ENCODE measurements at regions not wholly inside any gene's neighbourhood (a gene's known extent, or its start where the extent isn't known, plus 50 kb on each side); places are given as distances from the start of the nearest gene placed in this dataset.

GRCh38 chr5:175285261-175285660 is 158.7 kb downstream of the DRD1 start:
- peak; percentile 17 for DNase-seq (ENCODE audit: low read depth)

DNA sequence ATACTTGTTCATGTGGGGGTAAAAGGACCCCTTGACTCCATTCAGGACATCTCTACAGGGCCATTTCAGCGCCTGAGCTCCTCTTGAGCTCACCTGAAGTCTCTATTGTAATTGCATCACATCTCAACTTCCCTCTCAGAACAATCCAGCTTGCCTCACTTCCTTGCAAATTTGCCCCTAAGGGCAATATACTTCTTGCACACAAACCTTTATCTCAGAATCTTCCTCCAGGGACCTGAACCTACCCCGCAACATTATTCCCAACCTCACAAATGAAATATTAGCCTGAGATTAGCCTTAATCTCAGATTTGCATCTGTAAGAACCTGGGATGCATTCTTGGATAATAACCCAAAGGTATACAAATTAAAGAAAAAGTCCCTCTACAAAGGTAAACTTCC is 159.2 kb downstream of the DRD1 start:
- no peak for DNase-seq (ENCODE audit: low read depth)

GRCh38 chr5:175282611-175283225 is 161.3 kb downstream of the DRD1 start:
- DNase-seq (ENCODE audit: low read depth): no peak

- no peak for DNase-seq (ENCODE audit: low read depth)
Measured at GRCh38 chr5:175281714-175282113, 162.3 kb downstream of the DRD1 start.

DNA sequence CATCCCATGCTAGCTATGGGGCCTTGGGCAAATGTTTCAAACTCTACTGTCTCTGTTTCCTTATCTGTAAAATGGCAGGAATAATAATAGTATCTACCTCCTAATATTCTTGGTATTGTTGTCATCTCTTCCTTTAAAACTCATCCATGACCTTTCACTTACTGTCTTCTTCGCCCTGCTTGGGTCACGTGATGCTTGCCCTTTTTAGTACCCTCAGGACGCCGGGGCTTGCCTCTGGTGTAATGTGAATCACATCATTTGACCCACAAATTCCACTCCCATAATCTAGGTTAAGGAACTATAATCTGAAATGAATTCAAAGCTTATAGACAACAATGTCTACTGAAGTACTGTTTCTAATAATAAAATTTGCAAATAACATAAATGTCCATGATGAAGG is 162.7 kb downstream of the DRD1 start:
- DNase-seq (ENCODE audit: low read depth): no peak

- DNase-seq (ENCODE audit: low read depth): no peak
Measured at GRCh38 chr5:175279506-175279905, 164.5 kb downstream of the DRD1 start.

DNA sequence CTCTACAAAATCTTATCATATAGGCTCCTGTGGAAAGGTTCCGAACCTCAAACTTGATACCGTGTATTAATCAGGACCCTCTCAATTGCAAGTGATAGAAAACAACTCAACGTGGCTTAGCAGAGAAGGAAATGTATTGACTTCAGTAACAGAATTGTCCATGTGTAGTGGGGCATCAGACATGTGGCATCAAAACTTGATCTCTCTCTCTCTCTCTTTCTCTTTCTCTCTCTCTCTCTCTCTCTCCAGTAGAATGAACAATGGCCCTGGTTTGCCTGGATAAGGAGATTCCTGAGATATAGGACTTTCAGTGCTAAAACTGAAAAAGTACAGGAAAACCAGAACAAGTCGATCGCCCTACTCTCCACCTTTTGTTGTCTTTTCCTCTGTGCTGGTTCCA is 168.2 kb downstream of the DRD1 start:
- no peak for DNase-seq (ENCODE audit: low read depth)

DNA sequence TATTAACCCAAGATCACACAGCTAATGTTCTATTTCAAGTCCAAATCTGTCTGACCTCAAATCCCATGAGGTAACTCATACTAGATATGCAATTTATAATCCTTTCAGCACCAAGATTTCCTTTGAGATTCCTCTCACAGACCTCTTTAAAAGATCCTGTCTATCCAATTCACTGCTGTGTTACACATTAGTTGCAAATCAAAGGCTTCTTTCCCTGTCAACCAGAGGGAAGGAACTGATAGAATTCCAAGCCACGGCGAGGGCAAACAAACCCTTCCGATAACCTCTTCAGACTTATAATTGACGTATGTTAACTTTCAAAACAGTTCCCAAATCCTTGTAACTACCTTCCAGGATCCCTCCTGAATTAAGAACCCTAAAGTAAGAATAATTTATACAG is 168.9 kb downstream of the DRD1 start:
- no peak for DNase-seq (ENCODE audit: low read depth)

DNA sequence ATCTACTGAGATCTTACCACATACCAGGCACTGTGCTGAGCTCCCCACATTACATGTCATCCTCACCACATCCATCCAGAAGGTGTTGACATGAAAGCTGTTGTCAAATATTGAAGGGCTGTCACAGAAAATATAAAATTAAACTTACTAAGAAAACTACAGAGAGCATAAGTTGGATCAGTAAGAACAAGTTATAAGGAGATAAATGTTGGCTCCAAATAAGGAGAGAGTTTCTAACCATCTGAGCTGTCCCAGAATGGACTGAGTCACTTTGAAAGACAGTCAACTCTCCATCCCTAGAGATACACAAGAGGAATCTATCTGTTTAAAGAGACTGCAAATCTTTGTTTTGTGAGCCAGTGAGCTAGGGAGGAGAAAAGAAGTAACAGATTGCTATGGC is 169.8 kb downstream of the DRD1 start:
- no peak for DNase-seq (ENCODE audit: low read depth)

DNA sequence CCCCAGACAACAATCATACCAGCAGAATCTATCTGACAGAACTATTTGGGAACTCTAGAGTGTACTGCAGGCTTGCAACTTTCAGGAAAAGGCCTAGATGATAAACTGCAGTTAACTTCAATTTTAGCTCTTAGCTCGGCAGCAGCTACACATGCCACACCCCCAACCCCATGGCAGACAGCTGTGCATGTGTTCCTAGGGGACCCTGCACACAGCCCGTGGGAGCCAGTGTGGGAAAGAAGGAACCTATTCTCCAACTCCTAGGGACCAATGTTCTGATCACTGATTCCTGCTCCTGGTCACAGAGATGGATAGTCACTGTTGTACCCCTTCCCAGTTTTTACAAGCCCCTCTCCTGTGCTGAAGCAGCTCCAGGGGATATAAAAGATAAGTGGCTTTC is 179.6 kb downstream of the DRD1 start:
- no peak for DNase-seq (ENCODE audit: low read depth)

GRCh38 chr5:175263776-175264175 is 180.2 kb downstream of the DRD1 start:
- no peak for DNase-seq (ENCODE audit: low read depth)

DNA sequence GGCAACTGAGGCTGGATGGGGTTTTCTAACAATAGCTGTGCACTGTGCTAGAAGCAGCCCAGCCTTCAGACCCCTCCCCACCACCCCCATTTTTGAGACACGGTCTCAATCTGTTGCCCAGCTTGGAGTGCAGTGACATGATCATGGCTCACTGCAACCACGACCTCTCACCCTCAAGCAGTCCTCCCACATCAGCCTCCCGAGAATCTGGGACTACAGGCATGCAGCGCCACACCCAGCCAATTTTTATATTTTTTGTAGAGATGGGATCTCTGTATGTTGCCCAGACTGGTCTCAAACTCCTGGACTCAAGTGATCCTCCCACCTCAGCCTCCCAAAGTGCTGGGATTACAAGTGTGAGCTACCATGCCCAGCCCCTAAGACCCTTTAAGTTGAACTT is 182.5 kb downstream of the DRD1 start:
- no peak for DNase-seq (ENCODE audit: low read depth)

DNA sequence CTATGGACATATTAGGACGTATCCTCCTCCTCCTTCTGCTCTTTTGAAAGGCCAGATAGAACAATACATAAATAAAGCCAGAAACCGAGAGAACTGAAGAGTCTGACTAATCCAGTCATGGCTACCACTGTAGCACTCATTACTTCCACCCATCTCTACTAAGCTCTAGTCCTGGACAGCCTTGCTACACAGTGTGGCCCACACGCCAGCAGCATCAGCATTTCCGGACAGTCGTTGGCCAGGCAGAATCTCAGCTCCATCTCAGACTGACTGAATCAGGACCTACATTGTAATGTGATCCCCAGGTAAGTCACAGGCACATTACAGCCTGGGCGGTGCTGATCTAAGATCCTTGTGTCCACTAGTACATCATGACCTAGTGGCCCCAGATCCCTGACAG is 182.9 kb downstream of the DRD1 start:
- DNase-seq (ENCODE audit: low read depth): no peak

DNA sequence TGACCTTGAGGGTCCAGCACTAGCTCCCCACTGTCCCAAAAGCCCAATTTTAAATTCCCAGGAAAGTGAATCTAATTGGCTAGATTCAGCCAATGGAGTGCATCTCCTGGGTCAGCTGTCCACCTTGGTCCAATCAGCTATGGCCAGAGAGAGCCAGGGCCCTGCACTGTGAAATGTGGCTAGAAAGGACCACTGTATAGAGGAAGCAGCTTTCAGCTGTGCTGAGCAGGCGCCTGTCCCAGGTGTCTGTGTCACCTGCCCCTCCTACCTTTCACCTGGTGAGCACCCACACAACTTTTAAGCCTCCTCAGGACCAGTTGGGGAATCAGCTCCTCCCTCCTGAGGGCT is 186.2 kb downstream of the DRD1 start:
- DNase-seq (ENCODE audit: low read depth): no peak

DNA sequence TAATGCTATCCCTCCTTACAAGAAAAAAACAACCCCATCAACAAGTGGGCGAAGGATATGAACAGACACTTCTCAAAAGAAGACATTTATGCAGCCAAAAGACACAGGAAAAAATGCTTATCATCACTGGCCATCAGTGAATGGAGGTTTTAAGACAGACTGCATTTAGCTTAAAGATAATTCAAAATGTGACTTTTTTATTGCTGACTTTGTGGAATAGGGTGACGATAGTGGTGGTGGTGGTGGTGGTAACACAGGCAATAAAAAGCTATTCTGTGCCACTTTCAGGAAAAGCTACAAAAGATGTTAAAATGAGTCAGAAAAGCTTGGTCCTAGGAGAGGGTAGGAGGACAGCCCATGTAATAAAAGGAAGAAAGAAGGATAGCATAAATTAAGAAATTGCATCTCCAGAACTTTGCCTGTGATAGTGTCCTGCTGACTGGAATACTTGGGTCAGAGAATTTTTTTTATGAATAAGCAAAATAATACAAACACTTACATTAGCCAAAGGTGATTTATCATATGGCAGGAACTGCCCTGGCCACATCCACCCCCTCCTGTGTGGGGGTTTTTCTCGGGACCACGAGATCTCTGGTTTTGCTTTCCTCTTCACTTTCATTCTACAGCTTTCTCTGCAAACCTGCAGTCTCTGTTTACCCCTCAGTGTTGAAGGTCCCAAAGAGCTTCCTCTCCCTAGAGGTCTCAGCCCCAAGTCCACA is 186.7 kb downstream of the DRD1 start:
- DNase-seq (ENCODE audit: low read depth): no peak

- DNase-seq (ENCODE audit: low read depth): no peak
Measured at GRCh38 chr5:175254155-175254554, 189.8 kb downstream of the DRD1 start.

DNA sequence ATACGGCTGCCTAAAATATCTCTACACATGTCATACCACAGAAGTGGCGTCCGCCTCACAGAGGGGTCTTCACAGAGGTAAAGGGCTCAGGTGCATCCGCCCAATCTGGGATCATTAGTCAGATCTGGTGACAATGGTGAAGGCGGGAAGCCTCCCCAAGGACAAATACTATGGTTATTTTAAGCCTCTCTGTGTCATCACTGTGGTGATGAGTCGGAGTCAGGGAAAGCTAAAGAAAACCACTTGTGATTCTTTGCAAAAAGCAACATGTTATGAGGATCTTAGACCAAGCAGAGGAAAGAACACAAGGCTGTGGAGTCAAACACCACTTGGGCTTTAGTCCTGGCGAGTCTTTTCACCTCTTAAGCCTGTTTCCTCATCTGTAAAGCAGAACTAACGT is 190.4 kb downstream of the DRD1 start:
- no peak for DNase-seq (ENCODE audit: low read depth)

GRCh38 chr5:175252234-175252805 is 191.7 kb downstream of the DRD1 start:
- DNase-seq (ENCODE audit: low read depth): no peak

GRCh38 chr5:175250426-175250825 is 193.6 kb downstream of the DRD1 start:
- DNase-seq (ENCODE audit: low read depth): no peak

DNA sequence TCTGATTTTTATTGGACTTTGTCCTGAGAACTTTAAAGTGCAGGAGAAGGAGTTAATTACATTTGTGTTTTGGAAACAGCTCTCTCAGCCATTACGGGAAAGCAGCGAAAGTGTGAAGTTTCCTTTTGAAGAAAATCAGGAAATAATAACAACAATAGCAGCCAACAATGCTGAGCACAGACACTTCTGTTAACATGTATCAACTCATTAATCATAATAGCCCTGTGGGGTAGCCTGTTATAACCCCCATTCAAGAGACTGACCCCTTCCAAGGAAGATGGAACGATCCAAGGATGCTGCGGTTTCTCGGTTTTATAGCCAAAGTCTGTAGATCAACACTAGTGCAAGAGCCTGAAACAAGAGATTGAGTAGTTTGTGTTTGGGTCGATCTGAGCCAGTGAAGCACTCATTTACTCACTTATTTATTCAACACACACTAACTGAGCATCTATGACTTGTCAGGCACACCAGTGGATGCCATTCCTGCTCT is 195.5 kb downstream of the DRD1 start:
- no peak for DNase-seq (ENCODE audit: low read depth)

GRCh38 chr5:175246889-175247520 is 197.0 kb downstream of the DRD1 start:
- DNase-seq (ENCODE audit: low read depth): no peak

DNA sequence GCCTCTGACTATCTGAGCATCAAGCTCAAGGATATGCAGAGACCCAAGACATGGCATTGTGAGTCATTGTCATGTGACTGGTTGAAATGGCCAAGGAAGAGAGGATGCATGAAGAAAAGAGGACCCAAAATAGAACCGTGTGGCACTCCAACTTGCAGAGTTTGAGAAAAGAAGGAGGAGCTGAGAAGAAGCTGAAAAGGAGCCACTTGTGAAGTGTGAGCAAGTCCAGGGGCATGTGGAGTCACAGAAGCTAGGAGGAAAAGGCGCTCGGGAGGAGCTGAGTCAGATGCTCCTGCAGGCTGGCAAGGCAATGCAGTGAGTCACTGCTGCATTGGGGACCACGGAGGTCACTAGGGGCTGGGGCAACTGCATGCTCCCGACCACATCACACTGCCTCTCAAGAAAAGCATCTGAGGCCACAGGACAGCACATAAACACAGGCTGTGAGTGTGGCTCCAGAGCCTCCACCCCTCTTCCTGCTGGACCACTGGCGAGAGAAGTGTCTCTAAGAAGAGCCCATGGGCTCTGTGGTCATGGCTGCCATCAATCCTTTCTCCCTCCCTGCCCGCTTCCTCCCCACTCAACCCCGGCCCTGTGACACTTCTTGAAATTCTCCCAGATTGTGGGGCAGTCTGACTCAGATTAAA is 197.6 kb downstream of the DRD1 start:
- DNase-seq (ENCODE audit: low read depth): peak; percentile 87

DNA sequence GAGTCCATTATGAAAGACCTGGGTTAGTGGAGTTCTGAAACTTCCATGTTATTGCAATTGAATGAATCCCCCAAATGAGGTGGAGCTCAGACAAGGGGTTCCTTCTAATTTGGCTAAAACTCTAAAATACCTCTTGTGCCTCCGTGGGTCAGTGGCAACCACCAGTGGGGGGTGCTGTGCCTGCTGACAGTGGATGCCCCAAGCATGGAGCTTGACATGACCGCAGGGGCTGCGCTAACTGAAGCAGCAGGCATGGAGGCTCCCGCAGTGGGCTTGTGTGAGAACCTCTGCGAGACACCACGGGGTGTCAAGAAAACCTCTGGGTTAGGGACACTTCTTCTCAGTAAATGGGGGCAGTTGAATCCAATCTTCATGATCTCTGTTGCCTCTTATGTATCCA is 200.5 kb downstream of the DRD1 start:
- no peak for DNase-seq (ENCODE audit: low read depth)
